Aorta (tissue), 5 donors: ENCODE measurements at regions not wholly inside any gene's neighbourhood (a gene's known extent, or its start where the extent isn't known, plus 50 kb on each side); places are given as distances from the start of the nearest gene placed in this dataset.

Experiments used
- ATAC-seq: fragments of 200-7000 bp; cut with Tn5 transposase; one replicate; pipeline ENCODE4 v1.9.1; 2022; ENCODE audit warnings: moderate library complexity; ENCODE audit not compliant: low FRiP score
- DNase-seq, 2 donors: peaks; one replicate each; pipeline ENCODE4 v3.0.0-alpha.2; 2020
- H3K27ac ChIP-seq, 2 donors: one replicate each; pipeline ENCODE4 v1.5.1; 2013; ENCODE audit warnings: low read length in 2 of 2, mild to moderate bottlenecking in 2 of 2, moderate library complexity in 2 of 2, control low read depth in 1 of 2, inconsistent platforms in 1 of 2, low read depth in 1 of 2
- H3K27me3 ChIP-seq, 2 donors: one replicate each; pipeline ENCODE4 v1.6.1; 2013; ENCODE audit warnings: control low read depth in 1 of 2, low read length in 1 of 2, mild to moderate bottlenecking in 1 of 2, moderate library complexity in 1 of 2; ENCODE audit not compliant: insufficient read depth in 2 of 2, control insufficient read depth in 1 of 2
- H3K36me3 ChIP-seq, 2 donors: one replicate each; pipeline ENCODE4 v1.6.1; 2013; ENCODE audit warnings: control low read depth in 1 of 2, low read length in 1 of 2, mild to moderate bottlenecking in 1 of 2; ENCODE audit not compliant: insufficient read depth in 2 of 2, control insufficient read depth in 1 of 2
- H3K4me1 ChIP-seq, 2 donors: one replicate each; pipeline ENCODE4 v1.6.1; 2013; ENCODE audit warnings: low read length in 2 of 2, control low read depth in 1 of 2, mild to moderate bottlenecking in 1 of 2, moderate library complexity in 1 of 2; ENCODE audit not compliant: insufficient read depth in 2 of 2, control insufficient read depth in 1 of 2
- H3K4me3 ChIP-seq, 2 donors: one replicate each; pipeline ENCODE4 v1.5.1; 2013; ENCODE audit warnings: low read length in 2 of 2, control low read depth in 1 of 2, mild to moderate bottlenecking in 1 of 2
- H3K9me3 ChIP-seq: one replicate; pipeline ENCODE4 v1.6.1; 2013; ENCODE audit warnings: mild to moderate bottlenecking, low read length; ENCODE audit not compliant: control insufficient read depth
- WGBS, 2 donors: extraction: QIAGEN DNeasy Blood & Tissue Kit; methylation state at CpG; one replicate each; pipeline ENCODE4 v1.1.7; 2013; 5-methylcytosine and 5-hydroxymethylcytosine counted together
- intact Hi-C, 2 donors: fragments of 100-400 bp; cut with DNase I; formaldehyde crosslinking; loops; one replicate each; pipeline versions ENCODE4 v1.14.2 to v1.15.0; 2022
- donor health status: healthy with polysubstance abuse.
- donor health status: Bipolar disorder and iron deficiency.
- donor health status: DM: no; HTN: no; CAD: no.
- donor health status: DM: no; HTN: no; CAD: no.
- donor health status: DM: yes; HTN: yes; CAD: no.

- WGBS, 2 donors = 54 to 66% methylated on average over 4 of the region's 4 CpGs
- intact Hi-C loops = no loop called here
These were observed 908.5 kb upstream of the RAG2 start for GRCh38 chr11:37506531-37506930.

GRCh38 chr11:37505406-37505805 is 907.4 kb upstream of the RAG2 start:
- H3K4me3 ChIP-seq = no peak overlapping the region
- H3K27ac ChIP-seq = no peak overlapping the region
- DNase-seq (no peak), ATAC-seq (no peak)
- 70 to 72% methylated on average over 4 of the region's 4 CpGs for WGBS, 2 donors
- no peaks in the 10 kb centered on the region for H3K36me3 ChIP-seq
- intact Hi-C loops = no loop called here
- H3K9me3 ChIP-seq = no peaks in the 10 kb centered on the region
- H3K27me3 ChIP-seq = no peaks in the 10 kb centered on the region
- H3K4me1 ChIP-seq = no peaks in the 10 kb centered on the region

More at GRCh38 chr11:37506531-37506930, 908.5 kb upstream of the RAG2 start:
- no peaks in the 10 kb centered on the region for H3K36me3 ChIP-seq
- H3K27ac ChIP-seq = no peak overlapping the region
- H3K27me3 ChIP-seq = no peaks in the 10 kb centered on the region
- DNase-seq (no peak), ATAC-seq (no peak)
- no peak overlapping the region for H3K4me3 ChIP-seq
- H3K9me3 ChIP-seq = no peaks in the 10 kb centered on the region
- H3K4me1 ChIP-seq = no peaks in the 10 kb centered on the region

- H3K27ac ChIP-seq = no peak overlapping the region
- H3K4me3 ChIP-seq = no peak overlapping the region
- intact Hi-C loops = no loop called here
- H3K27me3 ChIP-seq = no peaks in the 10 kb centered on the region
- H3K9me3 ChIP-seq = no peaks in the 10 kb centered on the region
- WGBS, 2 donors = 24 to 26% methylated on average over 3 of the region's 3 CpGs
- DNase-seq (no peak), ATAC-seq (no peak)
- no peaks in the 10 kb centered on the region for H3K4me1 ChIP-seq
- no peaks in the 10 kb centered on the region for H3K36me3 ChIP-seq
These were observed 906.9 kb upstream of the RAG2 start for GRCh38 chr11:37504921-37505320.

GRCh38 chr11:37504060-37504611 is 906.1 kb upstream of the RAG2 start:
- no peak overlapping the region for H3K4me3 ChIP-seq
- no peaks in the 10 kb centered on the region for H3K9me3 ChIP-seq
- H3K4me1 ChIP-seq = no peaks in the 10 kb centered on the region
- no peak overlapping the region for H3K27ac ChIP-seq
- intact Hi-C loops = no loop called here
- no peaks in the 10 kb centered on the region for H3K27me3 ChIP-seq
- no peaks in the 10 kb centered on the region for H3K36me3 ChIP-seq
- 53 to 65% methylated on average over 3 of the region's 3 CpGs for WGBS, 2 donors
- no peak for ATAC-seq
- no peak for DNase-seq

GRCh38 chr11:37503411-37504059 is 905.5 kb upstream of the RAG2 start:
- Histone ChIP-seq H3K27me3 (no peaks in the 10 kb centered on the region), H3K36me3 (no peaks in the 10 kb centered on the region), H3K4me3 (no peak overlapping the region), H3K9me3 (no peaks in the 10 kb centered on the region), H3K27ac (no peak overlapping the region), H3K4me1 (no peaks in the 10 kb centered on the region)
- intact Hi-C loops = no loop called here
- 85 to 94% methylated on average over 2 of the region's 2 CpGs for WGBS, 2 donors
- no peak for DNase-seq
- ATAC-seq = no peak

GRCh38 chr11:37502202-37502601 is 904.2 kb upstream of the RAG2 start:
- intact Hi-C loops = no loop called here
- Histone ChIP-seq H3K27me3 (no peaks in the 10 kb centered on the region), H3K27ac (no peak overlapping the region), H3K36me3 (no peaks in the 10 kb centered on the region), H3K4me1 (no peaks in the 10 kb centered on the region), H3K9me3 (no peaks in the 10 kb centered on the region), H3K4me3 (no peak overlapping the region)
- no peak for ATAC-seq
- WGBS, 2 donors = 59 to 64% methylated on average over 2 of the region's 2 CpGs
- DNase-seq = no peak

- H3K4me1 ChIP-seq = no peaks in the 10 kb centered on the region
- intact Hi-C loops = no loop called here
- no peak overlapping the region for H3K27ac ChIP-seq
- no peaks in the 10 kb centered on the region for H3K36me3 ChIP-seq
- H3K27me3 ChIP-seq = no peaks in the 10 kb centered on the region
- whole genome bisulfite sequencing, 2 donors = 63 to 79% methylated on average over 2 of the region's 2 CpGs
- ATAC-seq (no peak), DNase-seq (no peak)
- no peaks in the 10 kb centered on the region for H3K9me3 ChIP-seq
- H3K4me3 ChIP-seq = no peak overlapping the region
These were observed 902.4 kb upstream of the RAG2 start for GRCh38 chr11:37500425-37500824.

- WGBS, 2 donors = 65 to 73% methylated on average over 1 of the region's 1 CpG
- H3K4me3 ChIP-seq = no peak overlapping the region
- DNase-seq = no peak
- H3K27me3 ChIP-seq = no peaks in the 10 kb centered on the region
- intact Hi-C loops = no loop called here
- ATAC-seq = no peak
- H3K9me3 ChIP-seq = no peaks in the 10 kb centered on the region
- H3K4me1 ChIP-seq = no peaks in the 10 kb centered on the region
- H3K36me3 ChIP-seq = no peaks in the 10 kb centered on the region
- no peak overlapping the region for H3K27ac ChIP-seq
These were observed 899.3 kb upstream of the RAG2 start for GRCh38 chr11:37497326-37497725.

- ATAC-seq = no peak
- H3K4me3 ChIP-seq = no peak overlapping the region
- no peak overlapping the region for H3K27ac ChIP-seq
- H3K36me3 ChIP-seq = no peaks in the 10 kb centered on the region
- no peaks in the 10 kb centered on the region for H3K4me1 ChIP-seq
- 86 to 89% methylated on average over 1 of the region's 1 CpG for WGBS, 2 donors
- DNase-seq = no peak
- H3K9me3 ChIP-seq = no peaks in the 10 kb centered on the region
- intact Hi-C loops = no loop called here
- H3K27me3 ChIP-seq = no peaks in the 10 kb centered on the region
These were observed 898.2 kb upstream of the RAG2 start for GRCh38 chr11:37496201-37496600.
